ENCODE measurements at regions not wholly inside any gene's neighbourhood (a gene's known extent, or its start where the extent isn't known, plus 50 kb on each side); places are given as distances from the start of the nearest gene placed in this dataset.
"Not testable (repeated sequence)": the region's sequence is repeated elsewhere in the genome, so short reads cannot be mapped to it uniquely, and the experiment has no call there.

DNA sequence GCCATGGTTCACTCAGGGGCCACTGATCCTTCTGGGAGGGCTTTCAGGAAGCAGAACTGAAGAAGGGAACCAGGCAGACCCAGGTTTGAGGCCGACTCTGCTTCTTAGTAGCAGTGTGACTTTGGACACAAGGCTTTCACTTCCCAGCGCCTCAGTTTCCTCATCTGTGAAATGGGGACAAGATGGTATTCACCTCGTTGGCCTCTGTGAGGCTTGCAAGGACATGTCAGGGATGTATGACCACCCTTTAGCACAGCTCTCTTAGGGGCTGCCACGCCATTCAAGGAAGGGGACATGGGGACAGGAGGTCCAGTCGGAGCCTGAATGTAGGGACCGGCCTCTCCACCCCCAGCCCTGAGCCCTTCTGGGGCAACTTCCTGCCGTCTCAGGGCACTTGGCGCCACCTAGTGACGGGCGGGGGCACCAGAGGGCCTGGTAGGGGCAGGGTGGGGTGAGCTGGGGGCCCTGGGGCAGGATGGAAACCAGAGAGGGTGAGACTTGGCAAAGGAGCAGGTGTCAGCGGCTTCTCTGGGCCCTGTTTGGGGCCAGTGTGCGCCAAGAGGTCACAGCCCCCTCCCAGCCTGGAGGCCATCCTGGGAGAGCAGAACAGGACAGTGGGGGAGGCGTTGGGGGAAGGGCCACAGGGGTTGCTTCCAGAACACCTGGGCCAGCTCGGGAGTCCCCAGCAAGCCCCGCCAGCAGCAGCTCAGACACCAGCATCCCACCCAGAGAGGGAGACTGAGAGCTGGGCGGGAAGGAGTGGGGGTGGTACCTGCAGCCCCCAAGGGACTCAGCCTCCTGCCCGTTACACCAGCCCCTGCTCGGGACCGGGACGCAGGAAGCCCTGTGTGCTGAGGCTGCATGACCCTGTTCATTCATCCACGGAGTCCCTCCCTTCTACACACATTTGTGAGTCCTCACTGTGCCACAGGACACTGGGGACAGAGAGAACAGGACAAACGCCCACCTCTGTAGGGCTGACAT is 102.5 kb upstream of the TARDBP start:
- no peak for DNase-seq (ENCODE audit: low read depth in 4 of 4, low spot score in 3 of 4)

DNA sequence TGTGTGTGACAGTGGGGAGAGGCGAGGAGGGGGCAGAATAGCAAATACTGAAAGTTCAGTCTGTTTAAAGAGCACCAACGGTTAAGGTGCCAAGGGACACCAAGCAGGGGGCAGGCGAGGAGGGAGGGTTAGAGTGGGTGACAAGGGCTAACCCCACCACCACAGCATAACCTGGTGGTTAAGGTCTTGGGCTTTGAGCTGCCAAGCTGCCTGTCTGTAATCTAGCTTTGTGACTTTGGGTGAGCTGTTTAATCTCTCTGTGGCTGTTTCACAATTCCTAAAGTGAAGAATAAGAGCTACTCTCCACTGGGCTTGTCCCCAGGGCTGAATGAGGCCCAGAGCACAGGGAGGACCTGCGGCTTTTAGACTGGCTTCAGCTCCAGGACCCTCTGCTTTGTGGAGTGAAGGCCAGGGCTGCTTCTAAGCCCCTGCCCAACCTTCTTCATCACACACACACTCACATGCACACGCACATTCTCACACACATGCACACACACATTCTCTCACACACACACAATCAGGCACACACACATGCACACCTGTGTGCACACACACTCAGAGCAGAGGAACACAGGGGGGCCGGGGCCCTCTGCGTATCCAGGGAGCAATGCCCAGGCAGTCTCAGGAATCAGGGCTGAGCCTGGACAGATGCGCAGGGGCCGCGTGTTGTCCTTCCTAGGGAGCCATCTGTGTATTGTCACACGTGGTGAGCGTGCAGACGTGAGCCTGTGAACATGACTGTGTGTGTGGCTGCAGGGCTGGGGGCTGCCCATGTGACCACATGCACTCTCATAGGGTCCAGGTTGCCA is 101.6 kb upstream of the TARDBP start:
- no peak for DNase-seq (ENCODE audit: low read depth in 4 of 4, low spot score in 3 of 4)

DNA sequence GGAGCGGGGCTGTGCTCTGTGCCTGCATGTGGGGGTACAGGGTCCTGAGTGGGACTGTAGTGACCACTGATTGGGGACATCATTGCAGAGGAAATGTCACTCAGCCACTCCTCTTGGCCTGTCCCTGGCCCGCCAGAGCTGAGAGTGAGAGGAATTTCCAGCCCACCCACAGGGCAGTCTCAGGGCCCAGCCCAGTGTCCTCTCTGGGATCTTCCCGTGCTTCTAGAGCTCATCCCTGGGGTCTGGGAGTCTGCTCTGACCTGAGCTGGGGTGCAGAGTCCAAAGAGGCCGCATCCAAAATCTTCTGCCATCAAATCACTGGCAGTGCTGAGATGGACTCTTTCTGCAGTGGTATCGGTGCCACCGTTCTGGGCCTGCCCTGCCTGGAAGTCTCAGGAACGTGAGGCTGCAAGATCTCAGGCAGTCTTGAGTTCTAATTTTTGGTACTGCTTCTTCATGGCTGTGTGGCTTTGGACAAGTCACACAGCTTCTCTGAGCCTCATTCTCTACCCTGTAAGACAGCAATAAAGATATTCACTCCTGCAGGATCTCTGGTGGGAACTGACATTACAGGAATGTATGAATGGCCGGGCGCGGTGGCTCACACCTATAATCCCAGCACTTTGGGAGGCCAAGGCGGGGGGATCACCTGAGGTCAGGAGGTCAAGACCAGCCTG is 100.8 kb upstream of the TARDBP start:
- no peak for DNase-seq (ENCODE audit: low read depth in 4 of 4, low spot score in 3 of 4)

DNA sequence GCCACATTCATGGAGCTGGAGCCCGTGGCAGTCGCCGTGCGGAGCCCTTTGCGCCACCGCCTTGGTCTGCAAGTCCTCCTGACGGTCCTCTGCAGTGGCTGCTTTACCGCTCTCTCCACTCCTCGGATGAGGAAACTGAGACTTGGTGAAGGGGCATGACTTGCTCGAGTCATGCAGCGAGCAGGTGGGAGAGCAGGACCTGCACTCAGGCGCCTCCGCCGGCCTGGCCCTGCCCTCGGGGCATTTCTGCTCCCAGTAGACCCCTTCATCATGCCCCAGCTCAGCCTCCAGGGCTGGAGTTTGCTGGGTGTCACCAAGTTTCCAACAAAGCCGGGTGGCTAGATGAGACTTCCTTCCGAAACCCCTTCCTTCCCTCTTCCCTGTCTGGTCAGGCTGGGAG is 100.0 kb upstream of the TARDBP start:
- DNase-seq (ENCODE audit: low read depth in 4 of 4, low spot score in 3 of 4), result no peak

DNA sequence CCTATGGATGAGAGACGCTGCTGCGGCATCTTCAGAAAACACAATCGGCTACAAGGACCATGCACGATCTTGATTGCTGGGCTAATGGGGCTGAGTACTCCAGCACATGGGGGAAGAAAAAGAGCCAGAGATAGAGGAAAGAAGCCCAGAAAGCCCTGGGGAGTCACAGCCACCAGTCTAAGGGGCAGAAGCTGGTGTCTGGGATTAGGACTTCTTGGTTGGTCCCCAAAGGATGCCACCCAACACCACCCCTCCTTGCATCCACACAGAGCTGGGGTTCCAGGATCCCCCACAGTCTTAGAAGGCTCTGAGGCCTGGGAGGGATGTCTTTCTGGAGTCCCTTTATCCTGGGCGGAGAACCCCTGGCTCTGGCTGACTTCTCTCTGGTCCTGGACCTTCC is 98.4 kb upstream of the TARDBP start:
- no peak for DNase-seq (ENCODE audit: low read depth in 4 of 4, low spot score in 3 of 4)

- no peak for DNase-seq (ENCODE audit: low read depth in 4 of 4, low spot score in 3 of 4)
Observed at GRCh38 chr1:10915594-10915993, 96.9 kb upstream of the TARDBP start.

GRCh38 chr1:10916311-10916710 is 96.1 kb upstream of the TARDBP start:
- DNase-seq (ENCODE audit: low read depth in 4 of 4, low spot score in 3 of 4), result no peak

GRCh38 chr1:10916991-10917390 is 95.5 kb upstream of the TARDBP start:
- no peak for DNase-seq (ENCODE audit: low read depth in 4 of 4, low spot score in 3 of 4)

- DNase-seq (ENCODE audit: low read depth in 4 of 4, low spot score in 3 of 4), result no peak
Observed at GRCh38 chr1:10917513-10918454, 94.7 kb upstream of the TARDBP start.

DNA sequence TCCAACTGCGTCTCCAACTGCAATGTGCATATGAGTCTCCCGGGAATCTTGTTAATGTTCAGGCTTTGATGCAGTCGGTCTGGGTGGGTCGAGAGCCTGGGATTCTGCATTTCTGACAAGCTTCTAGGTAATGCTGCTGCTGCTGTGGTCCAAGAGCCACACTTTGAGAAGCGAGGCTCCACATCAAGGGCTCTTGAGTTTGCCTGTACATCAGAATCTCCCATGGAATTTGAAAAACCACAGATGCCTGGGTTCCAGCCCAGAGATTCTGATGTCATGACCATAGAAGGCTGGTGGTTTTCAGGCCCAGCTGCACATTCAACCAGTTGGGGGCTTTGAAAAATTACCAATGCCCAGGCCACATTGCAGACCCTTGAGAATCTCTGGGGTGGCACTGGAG is 93.9 kb upstream of the TARDBP start:
- no peak for DNase-seq (ENCODE audit: low read depth in 4 of 4, low spot score in 3 of 4)

- no peak for DNase-seq (ENCODE audit: low read depth in 4 of 4, low spot score in 3 of 4)
Observed at GRCh38 chr1:10920063-10920626, 92.3 kb upstream of the TARDBP start.

DNA sequence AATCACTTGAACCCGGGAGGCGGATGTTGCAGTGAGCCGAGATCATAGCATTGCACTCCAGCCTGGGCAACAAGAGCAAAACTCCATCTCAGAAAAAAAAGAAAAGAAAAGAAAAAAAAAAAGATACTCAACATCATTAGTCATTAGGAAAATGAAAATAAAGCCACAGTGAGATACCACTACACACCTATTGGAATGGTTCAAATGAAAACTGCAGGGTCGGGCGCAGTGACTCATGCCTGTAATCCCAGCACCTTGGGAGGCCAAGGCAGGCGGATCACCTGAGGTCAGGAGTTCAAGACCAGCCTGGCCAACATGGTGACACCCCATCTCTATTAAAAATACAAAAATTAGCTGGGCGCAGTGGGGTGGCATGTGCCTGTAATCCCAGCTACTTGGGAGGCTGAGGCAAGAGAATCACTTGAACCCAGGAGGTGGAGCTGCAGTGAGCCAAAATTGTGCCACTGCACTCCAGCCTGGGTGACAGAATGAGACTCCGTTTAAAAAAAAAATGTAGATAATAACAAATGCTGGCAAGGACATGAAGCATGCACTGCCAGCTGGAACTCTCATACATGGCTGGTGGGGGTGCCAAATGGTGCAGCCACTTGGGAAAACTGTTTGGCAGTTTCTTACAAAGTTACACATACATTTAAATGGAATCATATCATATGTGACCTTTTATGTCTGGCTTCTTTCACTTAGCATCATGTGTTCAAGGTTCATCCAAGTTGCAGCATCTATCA is 90.0 kb upstream of the TARDBP start:
- not testable (repeated sequence) for DNase-seq (ENCODE audit: low read depth in 4 of 4, low spot score in 3 of 4)

DNA sequence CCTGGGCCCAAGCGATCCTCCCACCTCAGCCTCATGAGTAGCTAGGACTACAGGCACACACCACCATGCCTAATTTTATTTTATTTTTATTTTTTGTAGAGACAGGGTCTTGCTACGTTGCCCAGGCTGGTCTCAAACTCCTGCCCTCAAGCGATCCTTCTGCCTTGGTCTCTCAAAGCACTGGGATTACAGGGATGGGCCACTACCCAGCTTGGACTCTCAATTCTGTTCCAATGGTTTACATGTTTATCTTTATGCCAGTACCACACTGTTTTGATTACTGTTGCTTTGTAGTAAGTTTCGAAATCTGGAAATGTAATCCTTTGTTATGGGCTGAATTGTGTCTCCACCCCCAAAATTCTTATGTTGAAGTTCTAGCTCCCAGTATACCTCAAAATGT is 88.4 kb upstream of the TARDBP start:
- DNase-seq (ENCODE audit: low read depth in 4 of 4, low spot score in 3 of 4), result no peak

- no peak for DNase-seq (ENCODE audit: low read depth in 4 of 4, low spot score in 3 of 4)
Observed at GRCh38 chr1:10928654-10929053, 83.8 kb upstream of the TARDBP start.

GRCh38 chr1:10932088-10932487 is 80.4 kb upstream of the TARDBP start:
- no peak for DNase-seq (ENCODE audit: low read depth in 4 of 4, low spot score in 3 of 4)

GRCh38 chr1:10934150-10934818 is 78.2 kb upstream of the TARDBP start:
- DNase-seq (ENCODE audit: low read depth in 4 of 4, low spot score in 3 of 4), result no peak

DNA sequence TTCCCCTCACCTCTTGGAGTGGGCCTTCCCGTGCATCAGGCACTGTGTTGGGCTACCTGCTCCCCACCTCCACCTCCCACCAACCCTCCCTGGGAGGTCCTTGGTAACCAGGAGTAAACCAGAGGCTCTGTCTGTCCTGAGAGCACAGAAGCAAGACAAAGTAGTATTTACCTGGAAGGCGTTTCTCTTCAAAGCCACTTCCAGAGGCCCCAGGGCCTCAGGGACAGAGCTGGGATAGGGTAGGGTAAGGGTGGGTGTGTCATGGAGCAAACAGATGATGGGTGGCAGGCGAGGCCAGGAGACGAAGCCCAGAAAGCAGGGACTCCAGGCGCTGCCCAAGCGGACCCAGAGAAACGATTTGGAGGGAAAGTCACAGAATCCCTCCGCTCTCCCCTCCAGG is 77.2 kb upstream of the TARDBP start:
- no peak for DNase-seq (ENCODE audit: low read depth in 4 of 4, low spot score in 3 of 4)

GRCh38 chr1:10935724-10936123 is 76.7 kb upstream of the TARDBP start:
- no peak for DNase-seq (ENCODE audit: low read depth in 4 of 4, low spot score in 3 of 4)
